Head of caudate nucleus (tissue), 42 donors: ENCODE measurements at regions not wholly inside any gene's neighbourhood (a gene's known extent, or its start where the extent isn't known, plus 50 kb on each side); places are given as distances from the start of the nearest gene placed in this dataset.

Experiments used
- DNase-seq, 42 donors: peaks; one replicate each; pipeline versions ENCODE4 v3.0.0 to v3.0.0-alpha.2; 2020 to 2021; ENCODE audit warnings: mixed read lengths in 7 of 42
- intact Hi-C: fragments of 100-400 bp; cut with DNase I; formaldehyde crosslinking; loops from one replicate; pipeline ENCODE4 v1.15.0; 2022

GRCh38 chr14:97688631-97689336 lies 891.6 kb downstream of the VRK1 start:
- intact Hi-C loops = no loop called here
- DNase-seq = no peak

GRCh38 chr14:97692084-97692483 lies 894.9 kb downstream of the VRK1 start:
- no peak for DNase-seq
- intact Hi-C loops = no loop called here

DNA sequence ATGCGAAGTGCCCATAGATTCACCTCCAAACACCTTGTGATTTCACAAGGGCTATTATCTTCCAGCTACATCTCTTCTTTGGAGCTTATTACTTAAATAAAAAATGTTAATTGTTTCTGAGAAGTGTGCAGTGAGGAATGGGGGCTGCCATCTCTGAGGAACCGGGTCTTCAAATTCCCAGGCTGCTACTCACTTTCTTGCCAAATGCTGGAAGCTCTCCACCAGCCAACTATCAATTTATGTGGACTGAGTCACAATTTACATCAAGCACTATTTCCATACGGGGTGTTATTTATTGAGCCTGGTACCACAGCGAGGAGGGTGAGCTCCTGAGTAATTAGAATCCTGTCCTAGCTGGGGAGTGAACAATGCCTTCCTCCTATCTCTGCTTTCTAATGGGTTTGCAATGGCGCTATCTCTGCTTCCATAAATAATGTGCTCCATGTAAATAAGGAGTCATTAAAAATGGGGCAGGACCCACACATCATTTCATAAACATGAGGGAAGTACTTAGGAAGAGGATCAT lies 898.3 kb downstream of the VRK1 start:
- no peak for DNase-seq
- intact Hi-C loops = no loop called here

DNA sequence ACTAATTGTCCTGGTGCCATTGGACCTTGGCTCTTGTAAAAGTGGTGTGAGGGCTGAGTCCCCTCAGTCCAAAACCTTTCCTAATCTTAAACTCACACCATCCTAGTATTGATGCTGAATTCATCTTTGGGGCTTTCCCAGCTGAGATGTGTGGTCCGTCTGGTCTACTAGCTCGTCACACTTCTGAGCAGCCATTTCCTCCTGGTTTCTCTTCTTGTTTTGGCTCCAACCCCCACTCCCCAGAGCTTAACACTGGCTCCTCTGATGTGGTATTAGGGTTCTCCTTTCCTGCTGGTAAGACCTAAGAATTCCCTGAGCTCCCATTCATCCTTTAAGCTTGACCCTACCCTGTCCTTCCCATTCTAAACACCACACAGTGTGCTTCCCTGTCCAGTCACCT lies 900.6 kb downstream of the VRK1 start:
- intact Hi-C loops = no loop called here
- DNase-seq = no peak

GRCh38 chr14:97699026-97699425 lies 901.8 kb downstream of the VRK1 start:
- no peak for DNase-seq
- intact Hi-C loops = no loop called here

- intact Hi-C loops = no loop called here
- DNase-seq = no peak
Measured at GRCh38 chr14:97703006-97703760, 906.0 kb downstream of the VRK1 start.

- intact Hi-C loops = no loop called here
Measured at GRCh38 chr14:97704316-97704885, 907.2 kb downstream of the VRK1 start.

DNA sequence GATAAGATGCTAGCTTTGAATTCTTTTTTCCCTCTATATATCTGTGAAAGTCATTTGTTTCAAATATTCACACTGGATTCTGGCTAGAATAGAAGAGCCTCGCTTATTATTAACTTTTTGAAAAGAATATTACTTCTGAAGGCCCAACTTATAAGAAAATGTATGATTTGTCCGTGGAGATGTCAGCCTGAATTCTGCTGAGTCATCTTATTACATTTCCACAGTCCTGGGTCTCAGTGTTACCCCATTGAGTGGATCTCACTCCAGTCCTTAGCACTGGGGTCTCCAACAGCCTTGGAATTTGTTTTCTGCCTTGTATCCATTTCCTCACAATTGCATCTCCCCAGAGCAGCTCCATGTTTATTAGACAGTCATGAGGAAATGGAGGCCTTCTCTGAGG lies 907.9 kb downstream of the VRK1 start:
- DNase-seq = no peak
- intact Hi-C loops = no loop called here

More at GRCh38 chr14:97704316-97704885, 907.2 kb downstream of the VRK1 start:
- DNase-seq = no peak

DNA sequence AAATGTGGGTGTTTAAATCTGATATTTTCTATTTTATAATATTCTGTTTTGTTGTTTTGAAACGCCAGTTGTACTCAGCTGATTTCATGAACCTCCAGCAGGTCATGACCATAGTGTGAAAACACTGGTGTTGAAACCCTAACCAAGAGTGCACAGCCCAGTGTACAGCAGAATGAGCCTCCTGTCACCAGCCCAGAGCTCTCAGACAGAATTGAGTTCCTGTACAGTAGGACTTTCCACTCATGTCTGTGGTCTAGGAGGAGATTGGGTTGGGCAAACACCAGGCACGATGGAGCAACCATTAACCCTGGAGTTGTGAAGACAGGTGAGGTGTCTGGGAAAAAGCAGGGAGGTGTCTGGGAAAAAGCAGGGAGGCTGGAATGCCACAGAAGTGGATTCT lies 908.8 kb downstream of the VRK1 start:
- DNase-seq = no peak
- intact Hi-C loops = no loop called here

DNA sequence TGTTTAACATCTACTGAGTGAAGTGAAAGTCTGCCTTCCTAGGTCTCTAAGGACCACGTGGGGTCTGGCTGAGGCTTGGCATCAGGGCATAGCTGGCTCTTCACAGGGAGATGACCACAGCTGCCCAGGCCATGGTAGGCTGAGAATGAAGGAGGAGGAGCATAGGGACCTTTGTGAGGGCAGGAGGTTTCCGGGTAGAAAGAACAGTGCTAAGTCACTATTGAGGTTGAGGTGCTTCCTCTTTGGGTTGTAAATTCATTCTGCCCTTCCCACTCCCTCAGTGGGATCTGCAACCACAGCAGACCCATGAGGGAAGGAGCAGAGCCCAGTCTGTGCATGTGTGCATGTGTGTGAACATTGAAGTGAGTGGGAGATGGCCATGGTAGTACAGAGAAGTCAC lies 909.6 kb downstream of the VRK1 start:
- DNase-seq = no peak
- intact Hi-C loops = no loop called here

GRCh38 chr14:97707603-97708002 lies 910.4 kb downstream of the VRK1 start:
- intact Hi-C loops = no loop called here
- DNase-seq = no peak

DNA sequence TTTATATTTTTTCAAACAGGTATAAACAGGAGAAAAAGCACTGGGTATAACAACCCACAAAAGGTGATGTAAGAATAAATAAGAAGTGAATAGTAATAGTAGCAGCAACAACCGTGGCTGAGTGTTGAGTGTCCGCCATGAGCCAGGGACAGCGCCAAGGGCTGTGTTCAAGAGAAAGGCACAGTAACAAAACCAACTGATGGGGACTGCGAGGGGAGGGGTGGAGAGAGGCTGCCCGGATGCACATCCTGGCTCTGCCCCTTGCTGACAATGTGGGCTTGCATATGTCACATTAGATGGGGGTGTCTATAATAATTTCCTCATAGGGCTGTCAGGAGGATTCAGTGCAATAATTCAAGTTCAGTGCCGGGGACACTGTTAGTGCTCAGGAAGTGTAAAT lies 912.4 kb downstream of the VRK1 start:
- no peak for DNase-seq
- intact Hi-C loops = no loop called here

DNA sequence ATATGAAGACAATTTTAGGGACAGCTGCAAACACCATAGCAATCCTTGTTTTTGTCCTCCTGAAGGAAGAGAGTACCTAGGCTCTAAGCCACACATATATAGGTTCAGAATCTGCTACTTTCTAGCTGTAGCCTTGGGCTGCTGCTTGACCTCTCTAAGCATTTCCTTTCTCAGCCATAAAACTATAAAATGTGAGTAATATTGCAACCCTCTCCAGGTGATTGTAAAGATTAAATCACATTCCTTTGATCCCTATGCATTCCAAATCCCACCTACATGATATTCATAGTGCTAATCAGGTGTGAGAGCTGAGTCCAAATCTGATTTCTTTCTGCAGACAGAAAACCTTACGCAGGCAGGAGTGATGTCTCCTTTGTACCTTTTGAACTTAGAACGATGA lies 913.5 kb downstream of the VRK1 start:
- DNase-seq = no peak
- intact Hi-C loops = no loop called here

- DNase-seq = no peak
- intact Hi-C loops = no loop called here
Measured at GRCh38 chr14:97712471-97712870, 915.3 kb downstream of the VRK1 start.

DNA sequence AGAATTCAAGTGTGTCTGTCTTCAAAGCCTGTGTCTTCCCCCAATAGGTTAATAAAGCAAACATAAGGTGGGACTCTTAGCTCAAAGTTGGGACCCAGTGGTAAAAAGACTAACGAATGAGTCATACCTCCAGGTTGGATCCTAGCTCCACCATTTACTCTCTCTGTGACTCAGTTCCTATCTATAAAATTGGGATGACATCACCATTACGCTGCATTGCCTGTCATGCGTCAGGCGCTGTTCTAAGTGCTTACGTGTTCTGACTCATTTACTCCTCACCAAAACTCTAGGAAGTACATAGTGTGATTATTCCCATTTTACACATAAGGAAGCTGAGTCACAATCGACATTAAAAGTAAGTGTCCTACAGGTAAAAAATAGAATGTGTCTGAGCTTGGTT lies 915.8 kb downstream of the VRK1 start:
- intact Hi-C loops = no loop called here
- DNase-seq = no peak

GRCh38 chr14:97718886-97719442 lies 921.8 kb downstream of the VRK1 start:
- DNase-seq = no peak
- intact Hi-C loops = no loop called here

DNA sequence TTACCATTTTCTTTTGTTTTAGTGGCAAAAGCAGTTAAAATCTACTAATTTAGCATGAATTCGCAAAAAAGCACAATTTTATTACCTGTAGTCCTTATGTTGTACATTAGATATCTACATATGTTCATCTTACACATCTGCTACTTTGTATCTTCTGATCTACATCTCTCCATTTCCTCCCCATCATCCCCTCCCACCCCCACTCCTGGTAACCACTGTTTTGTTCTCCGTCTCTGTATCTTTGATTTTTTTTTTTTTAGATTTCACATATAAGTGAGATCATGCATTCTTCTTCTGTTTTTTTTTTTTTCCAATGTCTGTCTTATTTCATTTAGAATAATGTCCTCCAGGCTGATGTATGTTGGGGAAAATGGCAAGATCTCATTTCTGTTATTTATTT lies 922.7 kb downstream of the VRK1 start:
- no peak for DNase-seq
- intact Hi-C loops = no loop called here

GRCh38 chr14:97723351-97723750 lies 926.2 kb downstream of the VRK1 start:
- intact Hi-C loops = no loop called here
- no peak for DNase-seq

DNA sequence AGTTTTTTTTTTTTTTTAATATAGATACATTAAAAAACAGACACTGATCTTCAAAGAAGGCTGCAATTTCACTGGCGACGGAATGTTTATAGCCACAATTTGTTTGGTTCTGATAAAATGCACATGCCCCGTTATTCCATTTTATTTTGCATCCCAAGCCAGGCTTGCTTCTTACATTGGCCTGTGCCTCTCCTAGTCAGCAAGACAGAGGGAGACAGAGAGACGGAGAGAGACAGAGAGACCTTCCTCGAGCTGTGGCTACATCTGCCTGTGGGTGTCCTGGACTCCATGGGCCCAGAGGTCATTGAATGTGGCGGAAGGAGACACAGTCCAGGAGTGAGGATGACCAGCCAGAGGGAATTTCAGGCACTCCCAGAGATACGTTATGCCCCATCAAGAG lies 926.6 kb downstream of the VRK1 start:
- no peak for DNase-seq
- intact Hi-C loops = no loop called here

GRCh38 chr14:97724265-97724731 lies 927.1 kb downstream of the VRK1 start:
- DNase-seq = no peak
- intact Hi-C loops = no loop called here
